HG03457 (cell line): ENCODE measurements at regions not wholly inside any gene's neighbourhood (a gene's known extent, or its start where the extent isn't known, plus 50 kb on each side); places are given as distances from the start of the nearest gene placed in this dataset.

Experiments used
- ATAC-seq: cut with Tn5 transposase; IDR thresholded peaks from one replicate; pipeline ENCODE4 v1.9.1; 2021; ENCODE audit warnings: moderate number of reproducible peaks; ENCODE audit not compliant: unreplicated experiment

DNA sequence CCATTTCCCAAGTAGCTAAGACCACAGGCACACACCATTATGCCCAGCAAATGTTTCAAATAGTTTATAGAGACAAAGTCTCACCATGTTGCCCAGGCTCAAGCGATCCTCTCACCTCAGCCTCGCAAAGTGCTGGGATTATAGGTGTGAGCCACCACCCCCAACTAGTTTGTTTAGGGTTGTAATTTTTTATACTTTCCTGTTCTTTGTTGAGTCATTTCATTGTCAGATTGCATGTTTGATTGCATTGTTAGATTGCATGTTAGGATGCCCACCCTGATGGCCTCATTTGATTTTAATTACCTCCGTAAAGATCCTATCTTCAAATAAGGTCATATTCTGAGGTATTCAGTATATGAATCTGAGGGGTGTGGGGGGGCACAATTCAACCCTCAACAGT, 73.3 kb upstream of the SASH1 start:
- ATAC-seq = no peak

DNA sequence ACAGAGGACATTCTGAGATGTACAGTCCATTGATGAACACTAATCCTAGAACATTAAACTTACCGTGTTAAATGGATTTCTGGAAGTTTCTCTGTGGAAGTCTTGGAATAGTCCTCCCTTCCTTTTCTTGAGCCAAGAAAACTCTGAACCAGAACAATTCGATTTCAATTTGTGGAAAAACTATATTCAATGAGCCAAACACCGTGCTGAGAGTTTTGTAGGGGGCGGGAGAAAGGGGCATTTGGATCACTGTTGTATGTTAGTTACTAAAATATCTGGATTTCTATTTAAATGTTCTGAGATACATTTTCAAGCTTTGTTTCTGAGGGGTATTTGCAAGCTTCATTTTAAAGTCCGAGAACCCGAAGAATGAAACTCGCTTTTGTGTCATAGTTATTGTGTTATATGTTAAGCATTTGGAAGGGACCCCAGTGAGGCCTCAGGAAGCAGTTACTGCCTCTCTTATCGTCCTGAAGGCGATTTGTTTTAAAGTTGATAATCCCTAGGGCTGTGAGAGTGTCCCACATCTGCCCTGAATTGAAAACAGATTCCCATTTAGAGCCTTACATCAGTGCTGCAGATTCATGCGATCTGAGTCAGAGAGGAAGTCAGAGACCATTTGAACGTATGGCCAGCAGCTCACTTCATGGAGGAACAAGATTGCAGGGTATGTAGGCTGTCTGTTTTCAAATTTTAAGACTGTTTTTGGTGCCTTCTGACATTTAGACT, 70.8 kb upstream of the SASH1 start:
- no peak for ATAC-seq

DNA sequence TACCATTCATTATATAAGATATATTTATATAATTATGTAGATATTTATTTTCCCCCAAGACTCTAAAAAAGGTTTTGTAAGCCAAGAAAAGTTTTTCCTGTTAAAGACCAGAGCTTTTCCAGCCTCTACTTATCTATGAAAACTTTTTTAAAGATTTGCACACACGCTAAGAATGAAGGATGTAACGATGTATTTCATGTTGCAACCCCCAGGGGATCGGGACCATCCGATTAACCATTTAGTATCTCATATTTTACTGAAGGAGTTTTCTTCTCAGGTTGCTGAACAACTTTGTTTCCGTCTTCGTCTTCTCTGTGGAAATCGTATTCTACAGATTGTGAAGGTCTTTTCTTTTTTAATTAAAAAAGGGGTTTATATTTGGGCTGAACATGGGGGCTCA, 70.0 kb upstream of the SASH1 start:
- no peak for ATAC-seq

DNA sequence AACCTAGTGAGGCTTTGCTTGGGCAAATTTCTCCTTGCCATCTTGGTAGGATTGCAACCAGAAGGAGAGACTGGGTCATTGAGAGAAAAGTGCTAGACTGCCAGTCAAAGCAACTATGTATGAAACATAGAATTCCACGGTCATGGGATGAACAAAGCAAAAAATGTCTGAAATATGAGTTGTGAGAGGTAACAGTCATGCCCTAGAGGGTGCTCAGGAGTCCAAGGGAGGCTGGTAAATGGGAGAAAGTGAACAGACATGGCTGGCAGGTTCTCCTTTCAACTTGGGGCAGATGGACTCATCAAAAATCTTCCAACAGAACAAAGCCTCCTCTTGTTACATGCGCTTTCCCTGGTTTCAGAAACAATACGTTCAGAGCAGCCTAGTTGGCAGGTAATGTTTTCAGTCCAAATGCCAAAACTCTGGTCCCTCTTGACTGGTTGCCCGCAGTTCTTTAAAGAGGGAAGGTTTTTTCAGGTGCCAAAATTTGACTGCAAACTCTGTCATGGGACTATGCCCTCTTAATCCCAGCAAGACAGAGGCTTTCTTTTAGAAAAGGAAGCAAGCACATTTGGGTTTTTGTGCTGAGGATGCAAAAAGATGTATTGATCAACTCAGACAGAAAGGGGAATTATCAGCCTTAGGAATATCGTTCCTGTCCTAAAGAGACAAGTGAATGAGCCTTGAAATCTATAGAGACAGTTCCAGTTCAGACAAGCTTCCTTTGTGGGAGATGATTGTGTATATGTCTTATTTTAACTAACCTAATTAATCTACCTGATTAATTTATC, 68.5 kb upstream of the SASH1 start:
- no peak for ATAC-seq

DNA sequence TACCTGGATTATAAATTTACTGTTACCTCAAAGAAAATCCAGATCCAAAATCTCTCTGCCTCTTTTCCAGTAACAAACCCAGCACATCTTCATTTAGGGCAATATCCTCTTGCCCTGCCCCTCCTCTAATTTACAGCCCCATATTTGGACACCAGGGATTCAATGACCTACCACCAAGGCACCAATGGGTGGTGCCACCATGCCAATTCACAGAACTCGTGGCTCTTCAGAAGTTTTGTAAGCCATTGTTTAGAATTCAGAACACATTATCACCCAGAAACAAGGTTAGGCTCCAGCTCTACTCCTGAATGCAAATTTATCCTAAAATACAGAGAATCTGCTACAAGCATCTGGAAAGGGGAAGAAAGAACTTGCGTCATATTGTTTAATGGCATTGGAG, 67.8 kb upstream of the SASH1 start:
- no peak for ATAC-seq

DNA sequence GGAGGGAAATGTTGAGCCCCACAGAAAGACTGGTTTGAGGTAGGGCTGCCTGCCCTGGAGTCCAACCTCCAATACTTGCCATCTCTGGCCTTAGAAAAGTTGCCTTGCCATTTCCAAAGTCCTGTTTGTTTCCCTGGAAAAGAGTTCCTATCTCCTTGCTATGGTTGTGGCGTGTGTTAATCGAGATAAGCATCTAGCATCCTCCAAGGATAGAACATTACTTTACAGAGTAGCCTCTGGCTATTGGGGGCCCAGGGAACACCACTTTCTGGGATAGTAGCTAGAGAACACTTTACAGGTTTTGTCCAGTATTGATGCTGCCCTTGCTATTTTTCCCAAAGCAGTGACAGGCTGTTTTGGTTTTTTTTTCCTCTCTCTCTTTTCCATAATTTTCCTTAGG, 57.4 kb upstream of the SASH1 start:
- no peak for ATAC-seq

DNA sequence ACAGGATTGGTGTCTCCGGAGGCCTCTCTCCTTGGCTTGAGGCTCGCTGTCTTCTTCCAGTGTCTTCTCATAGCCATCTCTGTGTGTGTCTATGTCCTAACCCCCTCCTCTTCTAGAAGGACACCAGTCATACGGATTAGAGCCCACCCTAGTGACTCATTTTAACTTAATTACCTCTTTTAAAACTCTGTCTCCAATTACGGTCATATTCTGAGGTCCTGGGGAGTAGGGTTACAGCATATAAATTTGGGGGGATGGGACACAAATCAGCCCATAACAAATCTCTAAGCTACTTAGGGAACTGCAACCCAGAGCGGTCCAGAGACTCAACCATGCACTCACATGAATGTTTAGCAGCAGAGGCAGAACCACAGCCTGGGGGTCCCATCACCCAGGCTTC, 56.1 kb upstream of the SASH1 start:
- no peak for ATAC-seq

DNA sequence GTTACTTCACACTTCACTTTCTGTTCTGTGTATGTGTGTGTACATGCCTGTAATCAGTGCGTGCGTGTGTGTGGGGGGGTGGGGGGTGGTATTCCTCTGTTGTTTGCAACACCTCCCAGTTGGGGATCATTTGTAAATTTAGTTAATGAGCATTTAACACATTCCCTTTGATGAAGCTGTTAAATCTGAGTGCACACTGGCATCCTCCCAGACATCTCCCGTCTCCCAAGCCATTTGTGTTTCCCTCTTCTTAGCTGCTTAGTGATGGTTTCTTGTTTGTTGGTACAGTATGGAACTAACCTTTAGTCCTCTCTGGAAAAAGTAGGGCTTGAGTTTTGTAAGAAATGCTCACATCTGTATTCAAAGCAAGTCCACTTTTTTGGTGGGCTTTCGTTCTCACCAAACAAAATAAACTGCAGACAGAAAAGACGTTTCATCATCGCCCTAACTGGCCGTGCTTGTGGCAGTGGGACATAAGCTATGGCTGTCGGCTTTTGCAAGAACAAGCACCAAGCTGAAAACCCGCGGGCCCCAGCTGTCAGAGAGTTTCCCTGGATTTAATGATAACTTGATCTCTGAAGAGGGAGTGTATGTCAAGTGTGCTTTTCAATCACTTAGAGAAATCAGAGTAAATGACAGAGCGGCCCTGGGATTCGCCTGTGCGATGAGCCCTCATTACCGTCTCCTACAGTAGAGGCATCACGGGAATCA, 54.9 kb upstream of the SASH1 start:
- no peak for ATAC-seq

DNA sequence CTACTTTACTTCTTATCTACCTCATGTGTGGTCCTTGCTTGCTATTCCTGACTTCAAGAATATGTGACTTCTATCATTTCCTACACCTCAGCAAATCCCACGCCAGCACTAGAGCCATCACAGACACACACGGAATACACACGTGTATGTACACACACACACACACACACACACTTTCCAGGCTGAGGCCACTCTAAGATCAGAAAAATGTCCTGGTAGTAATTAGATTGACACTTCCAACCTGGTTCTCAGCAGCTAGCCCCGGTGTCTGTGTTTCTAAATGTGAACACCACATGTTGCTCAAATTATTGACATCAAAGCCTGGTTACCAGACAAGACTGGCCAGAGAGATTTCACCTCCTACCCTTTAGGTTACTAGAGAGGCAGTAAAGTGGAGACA, 54.1 kb upstream of the SASH1 start:
- ATAC-seq = no peak

DNA sequence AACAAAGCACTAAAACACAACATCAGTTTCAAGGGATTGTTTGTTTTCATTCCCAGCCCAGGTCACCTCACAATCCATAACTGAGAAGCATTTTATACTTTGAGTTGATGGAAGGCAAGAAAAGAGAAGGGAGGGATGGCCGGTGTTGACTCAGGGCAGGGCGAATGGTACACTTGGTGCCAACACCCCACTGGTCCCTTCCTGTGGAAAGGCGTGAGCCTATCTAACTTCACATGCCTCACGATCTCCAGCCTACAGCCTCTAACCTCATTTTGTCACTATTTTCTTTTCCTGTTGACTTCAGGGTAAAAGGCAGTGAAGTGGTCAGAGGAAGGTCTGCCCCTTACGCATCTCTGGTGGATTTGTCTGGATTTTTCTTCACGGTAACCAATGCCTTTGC, 53.5 kb upstream of the SASH1 start:
- no peak for ATAC-seq

DNA sequence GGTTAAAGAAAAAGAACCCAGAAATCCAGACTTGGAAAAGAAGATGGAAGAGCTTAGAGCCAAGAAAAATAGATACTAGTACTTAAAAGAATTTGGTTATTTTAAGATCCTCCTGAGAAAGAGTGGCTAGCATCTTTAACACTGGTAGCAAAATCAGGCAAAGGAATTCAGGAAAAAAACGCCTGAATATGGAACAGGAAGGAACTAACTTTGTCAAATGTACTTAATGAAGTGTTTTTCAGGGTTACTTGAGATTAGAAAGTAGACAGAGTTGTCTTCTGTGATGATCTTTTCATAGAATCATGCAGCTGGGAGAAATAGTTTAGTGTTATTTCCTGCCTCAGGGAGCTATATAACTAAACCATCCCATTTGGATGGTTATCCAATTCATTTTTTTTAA, 50.8 kb upstream of the SASH1 start:
- ATAC-seq = no peak
